H1 (cell line): ENCODE measurements at regions not wholly inside any gene's neighbourhood (a gene's known extent, or its start where the extent isn't known, plus 50 kb on each side); places are given as distances from the start of the nearest gene placed in this dataset.
A peak's percentile ranks its signal among the peaks of the same experiment; 100 is the strongest.

Experiments
- CTCF ChIA-PET: fragments of 300-600 bp; sonication (Branson Sonifier 250); formaldehyde crosslinking; loops from one replicate; lab custom pipeline; 2021; ENCODE audit not compliant: partially characterized antibody; lab: Charles Lee
- POLR2A ChIA-PET: fragments of 300-600 bp; sonication (Branson Sonifier 250); formaldehyde crosslinking; loops from one replicate; lab custom pipeline; 2021; ENCODE audit warnings: inconsistent platforms; ENCODE audit not compliant: partially characterized antibody; lab: Charles Lee
- DNase-seq, 2 experiments: peaks; one replicate each; pipeline versions ENCODE4 v3.0.0 to v3.0.0-alpha.2; 2010 to 2022; ENCODE audit warnings: low spot score in 2 of 2, low read depth in 1 of 2, mixed read lengths in 1 of 2
- FAIRE-seq: peaks from 2 replicates; lab custom pipeline; 2011; peaks lifted over from hg19 to GRCh38; lab: Jason Lieb, UNC
- H2AFZ ChIP-seq: 2 replicates; pipeline ENCODE4 v1.8.1; 2012; ENCODE audit warnings: low read length, inconsistent platforms
- H2AK5ac ChIP-seq: 2 replicates; pipeline ENCODE4 v1.6.1; 2013; ENCODE audit warnings: low read depth, low read length
- H2BK120ac ChIP-seq: replicated peaks from 2 replicates; pipeline ENCODE3; 2013; ENCODE audit warnings: low read depth, low read length, inconsistent platforms
- H2BK12ac ChIP-seq: 2 replicates; pipeline ENCODE4 v1.6.1; 2013; ENCODE audit warnings: low read depth, low read length
- H2BK15ac ChIP-seq: 2 replicates; pipeline ENCODE4 v1.6.1; 2013; ENCODE audit warnings: low read length
- H2BK20ac ChIP-seq: 2 replicates; pipeline ENCODE4 v1.6.1; 2013; ENCODE audit warnings: low read length
- H2BK5ac ChIP-seq: 2 replicates; pipeline ENCODE4 v1.6.1; 2013; ENCODE audit warnings: low read depth, low read length
- H3K14ac ChIP-seq: 2 replicates; pipeline ENCODE4 v1.6.1; 2013; ENCODE audit warnings: inconsistent platforms; ENCODE audit not compliant: insufficient read length
- H3K18ac ChIP-seq: 2 replicates; pipeline ENCODE4 v1.6.1; 2013; ENCODE audit warnings: low read length; ENCODE audit errors: extremely low read depth
- H3K23ac ChIP-seq: 2 replicates; pipeline ENCODE4 v1.6.1; 2013; ENCODE audit warnings: inconsistent platforms; ENCODE audit not compliant: insufficient read length
- H3K23me2 ChIP-seq: 2 replicates; pipeline ENCODE4 v1.6.1; 2013; ENCODE audit warnings: low read depth, low read length
- H3K27ac ChIP-seq: 2 replicates; pipeline ENCODE4 v1.6.1; 2011; ENCODE audit warnings: low read depth, low read length, inconsistent platforms
- H3K27me3 ChIP-seq, 4 experiments: replicated peaks in 1 of 4; 1 replicate in 1 of 4; 2 replicates in 3 of 4; pipeline versions ENCODE4 v1.6.1 to v1.8.1; 2011 to 2013; ENCODE audit warnings: low read length in 3 of 4, mild to moderate bottlenecking in 3 of 4, inconsistent platforms in 2 of 4, mixed read lengths in 2 of 4, moderate library complexity in 1 of 4; ENCODE audit not compliant: control insufficient read depth in 3 of 4, insufficient read depth in 3 of 4; ENCODE audit errors: extremely low read depth in 1 of 4
- H3K36me3 ChIP-seq, 4 experiments: 2 replicates each; pipeline versions ENCODE4 v1.6.1 to v1.8.1; 2011 to 2013; ENCODE audit warnings: mild to moderate bottlenecking in 4 of 4, low read length in 3 of 4, moderate library complexity in 2 of 4, control low read depth in 1 of 4, inconsistent platforms in 1 of 4; ENCODE audit not compliant: insufficient read depth in 4 of 4, control insufficient read depth in 2 of 4
- H3K4ac ChIP-seq: replicated peaks from 2 replicates; pipeline ENCODE3; 2013; ENCODE audit warnings: low read length, low read depth, mixed read lengths, inconsistent platforms; ENCODE audit not compliant: insufficient read length
- H3K4me1 ChIP-seq, 4 experiments: replicated peaks in 1 of 4; 1 replicate in 1 of 4; 2 replicates in 3 of 4; pipeline versions ENCODE4 v1.6.1 to v1.8.1; 2011 to 2013; ENCODE audit warnings: low read length in 3 of 4, inconsistent platforms in 2 of 4, mixed read lengths in 1 of 4; ENCODE audit not compliant: insufficient read depth in 4 of 4, control insufficient read depth in 3 of 4
- H3K4me2 ChIP-seq, 2 experiments: 2 replicates each; pipeline versions ENCODE4 v1.6.1 to v1.8.1; 2011 to 2013; ENCODE audit warnings: low read depth in 2 of 2, low read length in 2 of 2, control low read depth in 1 of 2, inconsistent platforms in 1 of 2, mild to moderate bottlenecking in 1 of 2; ENCODE audit not compliant: insufficient read depth in 1 of 2
- H3K4me3 ChIP-seq, 4 experiments: fragments of 200-600, 300-600 bp in 1 of 4; sonication (generic), shearing (Covaris generic), sonication (Bioruptor Twin) in 1 of 4; 2 replicates each; pipeline versions ENCODE4 v1.5.1 to v1.8.1; 2011 to 2016; ENCODE audit warnings: low read length in 4 of 4, low read depth in 3 of 4, control low read depth in 2 of 4, inconsistent platforms in 2 of 4, mild to moderate bottlenecking in 2 of 4, mixed read lengths in 1 of 4, moderate library complexity in 1 of 4; ENCODE audit not compliant: insufficient read depth in 2 of 4; ENCODE audit errors: extremely low read depth in 1 of 4
- H3K56ac ChIP-seq: replicated peaks from 2 replicates; pipeline ENCODE3; 2013; ENCODE audit warnings: low read depth, mild to moderate bottlenecking, mixed read lengths, low read length, inconsistent platforms; ENCODE audit not compliant: insufficient read length
- H3K79me1 ChIP-seq: 2 replicates; pipeline ENCODE4 v1.6.1; 2013; ENCODE audit warnings: low read depth, low read length, control low read depth
- H3K79me2 ChIP-seq, 2 experiments: 2 replicates each; pipeline versions ENCODE4 v1.6.1 to v1.8.1; 2012 to 2013; ENCODE audit warnings: low read length in 2 of 2, mild to moderate bottlenecking in 2 of 2, inconsistent platforms in 1 of 2; ENCODE audit not compliant: insufficient read depth in 2 of 2, control insufficient read depth in 1 of 2
- H3K9ac ChIP-seq, 4 experiments: replicated peaks in 1 of 4; 1 replicate in 1 of 4; 2 replicates in 3 of 4; pipeline versions ENCODE4 v1.6.1 to v1.8.1; 2011 to 2013; ENCODE audit warnings: low read depth in 3 of 4, low read length in 3 of 4, control low read depth in 2 of 4, mild to moderate bottlenecking in 2 of 4, moderate library complexity in 2 of 4, inconsistent platforms in 1 of 4; ENCODE audit errors: extremely low read depth in 1 of 4
- H3K9me3 ChIP-seq, 2 experiments: 2 replicates each; pipeline versions ENCODE4 v1.6.1 to v1.8.1; 2012 to 2013; ENCODE audit warnings: mild to moderate bottlenecking in 2 of 2, moderate library complexity in 2 of 2, control low read depth in 1 of 2, inconsistent platforms in 1 of 2, low read depth in 1 of 2, low read length in 1 of 2, mixed read lengths in 1 of 2; ENCODE audit not compliant: insufficient read depth in 2 of 2
- H4K20me1 ChIP-seq, 2 experiments: replicated peaks in 1 of 2; 2 replicates each; pipeline versions ENCODE3 to v1.8.1; 2011 to 2013; ENCODE audit warnings: inconsistent platforms in 2 of 2, low read length in 2 of 2, mild to moderate bottlenecking in 1 of 2; ENCODE audit not compliant: insufficient read depth in 2 of 2, control insufficient read depth in 1 of 2
- H4K5ac ChIP-seq: 2 replicates; pipeline ENCODE4 v1.6.1; 2013; ENCODE audit warnings: low read length, low read depth, mixed read lengths, inconsistent platforms; ENCODE audit not compliant: insufficient read length
- H4K8ac ChIP-seq: 2 replicates; pipeline ENCODE4 v1.8.0; 2013; ENCODE audit warnings: mild to moderate bottlenecking, moderate library complexity, low read length, inconsistent platforms; ENCODE audit not compliant: insufficient read depth; ENCODE audit errors: extremely low read depth
- H4K91ac ChIP-seq: replicated peaks from 2 replicates; pipeline ENCODE3; 2013; ENCODE audit warnings: low read length, mixed read lengths, inconsistent platforms; ENCODE audit not compliant: insufficient read length
- CEBPB ChIP-seq: IDR thresholded peaks from 2 replicates; pipeline ENCODE4 v1.6.1; 2012; ENCODE audit warnings: low read depth, low read length
- CHD1 ChIP-seq: IDR thresholded peaks from 2 replicates; pipeline ENCODE4 v1.6.1; 2012; ENCODE audit warnings: low read depth, low read length, improper control_type of control experiment
- GTF2F1 ChIP-seq: IDR thresholded peaks from 2 replicates; pipeline ENCODE4 v1.6.1; 2012; ENCODE audit warnings: low read depth, low read length, improper control_type of control experiment, borderline replicate concordance
- MAFK ChIP-seq: IDR thresholded peaks from 2 replicates; pipeline ENCODE4 v1.6.1; 2012; ENCODE audit warnings: low read depth, mild to moderate bottlenecking, improper control_type of control experiment, low read length
- NRF1 ChIP-seq: IDR thresholded peaks from 2 replicates; pipeline ENCODE4 v1.6.1; 2011; ENCODE audit warnings: mild to moderate bottlenecking, low read depth, low read length, improper control_type of control experiment
- PHF8 ChIP-seq: fragments of 200-600 bp; sonication (generic); conservative IDR thresholded peaks from 2 replicates; pipeline ENCODE4 v1.7.1; 2012; ENCODE audit warnings: low read depth, mild to moderate bottlenecking, inconsistent platforms, low read length, moderate library complexity
- POLR2A ChIP-seq, 2 experiments: IDR thresholded peaks; 1 replicate in 1 of 2; 2 replicates in 1 of 2; pipeline ENCODE4 v1.6.1; 2011; ENCODE audit warnings: low read depth in 2 of 2, low read length in 2 of 2, mild to moderate bottlenecking in 2 of 2; ENCODE audit errors: control extremely low read depth in 1 of 2
- POU5F1 ChIP-seq: IDR thresholded peaks from 2 replicates; pipeline ENCODE4 v1.6.1; 2011; ENCODE audit warnings: low read depth, mild to moderate bottlenecking, low read length, moderate library complexity
- RXRA ChIP-seq: IDR thresholded peaks from 2 replicates; pipeline ENCODE4 v1.6.1; 2011; ENCODE audit warnings: low read depth, mild to moderate bottlenecking, low read length, moderate library complexity; ENCODE audit not compliant: insufficient read depth
- USF2 ChIP-seq: IDR thresholded peaks from 2 replicates; pipeline ENCODE4 v1.6.1; 2011; ENCODE audit warnings: low read length, improper control_type of control experiment
- WGBS, 2 experiments: shearing (Covaris generic) in 1 of 2; methylation state at CpG; one replicate each; pipeline versions ENCODE4 v1.1.6 to v1.1.7; 2013 to 2015; ENCODE audit warnings: low lambda C conversion rate in 2 of 2, mixed read lengths in 2 of 2, inconsistent platforms in 1 of 2, low coverage in 1 of 2, missing lambda C conversion rate in 1 of 2; ENCODE audit not compliant: insufficient replicate concordance in 2 of 2, insufficient coverage in 1 of 2, insufficient read length in 1 of 2; ENCODE audit errors: extremely low coverage in 1 of 2, missing lambda C conversion rate in 1 of 2; 5-methylcytosine and 5-hydroxymethylcytosine counted together
- TF ChIP-seq, protein P1 (sequence below): IDR thresholded peaks from 2 replicates; pipeline ENCODE4 v1.6.1; 2011; ENCODE audit warnings: low read depth, mild to moderate bottlenecking, low read length; ENCODE audit not compliant: insufficient read depth
- TF ChIP-seq, protein P2 (sequence below): IDR thresholded peaks from 2 replicates; pipeline ENCODE4 v1.6.1; 2012; ENCODE audit warnings: low read length, inconsistent platforms

DNA sequence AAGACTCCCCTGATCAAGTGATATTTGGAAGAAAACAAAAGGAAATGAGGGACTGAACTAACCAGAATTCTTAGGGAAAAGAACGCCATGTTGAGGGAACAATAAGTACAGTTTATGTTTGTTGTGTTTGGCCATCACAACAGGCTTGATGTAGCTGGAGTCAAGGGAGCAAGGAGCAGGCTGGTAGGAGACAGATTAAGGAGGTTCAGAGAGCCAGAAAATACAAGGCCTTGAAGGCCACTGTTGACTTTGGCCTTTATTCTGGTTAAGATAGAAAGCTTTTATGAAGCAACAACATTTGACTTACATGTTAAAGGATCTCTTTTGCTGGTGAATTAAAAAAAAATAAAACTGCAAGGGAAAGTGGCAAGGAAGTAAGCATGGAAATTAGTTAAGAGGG is 754.1 kb upstream of the SLC8A1 start:
- Histone ChIP-seq H4K91ac (no peak overlapping the region), H3K23ac (no peak overlapping the region), H2BK20ac (no peak overlapping the region), H2BK15ac (no peak overlapping the region), H4K20me1 (no peaks in the 10 kb centered on the region), H3K27ac (no peak overlapping the region), H3K36me3 (no peaks in the 10 kb centered on the region), H3K4me3 (no peak overlapping the region), H3K18ac (no peak overlapping the region), H2AFZ (peak overlapping the region; percentile 35; the same call in 1 of the 2 replicates), H2BK5ac (no peak overlapping the region), H2BK120ac (no peak overlapping the region), H4K8ac (no peak overlapping the region), H3K9me3 (no peaks in the 10 kb centered on the region), H4K5ac (no peak overlapping the region), H3K9ac (no peak overlapping the region), H3K4ac (no peak overlapping the region), H3K56ac (no peak overlapping the region), H3K27me3 (peaks cover 0 to 1% (median 0%) of the 10 kb centered on the region in 4 experiments; a peak in 1 of 7 replicates), H3K23me2 (no peaks in the 10 kb centered on the region), H3K4me1 (0 out of 7 replicates have a peak, but pooled peaks cover 0 to 3% (median 0%) of the 10 kb centered on the region in 4 experiments), H2BK12ac (no peak overlapping the region), H3K79me1 (no peaks in the 10 kb centered on the region), H2AK5ac (no peak overlapping the region), H3K79me2 (no peaks in the 10 kb centered on the region), H3K14ac (no peak overlapping the region), H3K4me2 (no peak overlapping the region)
- 84% methylated on average over 1 of the region's 1 CpG; no CpG with 5 or more reads in 1 of the 2 experiments for WGBS, 2 experiments
- FAIRE-seq (no peak), DNase-seq (no peak)
- POLR2A ChIA-PET = no interaction called here
- CTCF ChIA-PET = no interaction called here
- TF ChIP-seq CEBPB (no peak), USF2 (no peak), POLR2A (IDR thresholded peaks at IDR 0.05; ENCODE audit: control extremely low read depth in 1 of 2, low read depth in 2 of 2, low read length in 2 of 2) (no peak), RXRA (no peak), CHD1 (no peak), POU5F1 (no peak), GTF2F1 (no peak), MAFK (no peak), PHF8 (no peak), NRF1 (no peak)
- TF ChIP-seq, protein P1, sequence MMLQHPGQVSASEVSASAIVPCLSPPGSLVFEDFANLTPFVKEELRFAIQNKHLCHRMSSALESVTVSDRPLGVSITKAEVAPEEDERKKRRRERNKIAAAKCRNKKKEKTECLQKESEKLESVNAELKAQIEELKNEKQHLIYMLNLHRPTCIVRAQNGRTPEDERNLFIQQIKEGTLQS = no peak
- TF ChIP-seq, protein P2, sequence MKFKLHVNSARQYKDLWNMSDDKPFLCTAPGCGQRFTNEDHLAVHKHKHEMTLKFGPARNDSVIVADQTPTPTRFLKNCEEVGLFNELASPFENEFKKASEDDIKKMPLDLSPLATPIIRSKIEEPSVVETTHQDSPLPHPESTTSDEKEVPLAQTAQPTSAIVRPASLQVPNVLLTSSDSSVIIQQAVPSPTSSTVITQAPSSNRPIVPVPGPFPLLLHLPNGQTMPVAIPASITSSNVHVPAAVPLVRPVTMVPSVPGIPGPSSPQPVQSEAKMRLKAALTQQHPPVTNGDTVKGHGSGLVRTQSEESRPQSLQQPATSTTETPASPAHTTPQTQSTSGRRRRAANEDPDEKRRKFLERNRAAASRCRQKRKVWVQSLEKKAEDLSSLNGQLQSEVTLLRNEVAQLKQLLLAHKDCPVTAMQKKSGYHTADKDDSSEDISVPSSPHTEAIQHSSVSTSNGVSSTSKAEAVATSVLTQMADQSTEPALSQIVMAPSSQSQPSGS = no peak
